ENCODE measurements at regions not wholly inside any gene's neighbourhood (a gene's known extent, or its start where the extent isn't known, plus 50 kb on each side); places are given as distances from the start of the nearest gene placed in this dataset.

- Histone ChIP-seq H3K9ac (ENCODE audit: low read length) (no peak overlapping the region), H3K4me2 (replicated peaks; ENCODE audit: low read depth, low read length, poor library complexity, severe bottlenecking) (no peak overlapping the region), H4K20me1 (ENCODE audit: control insufficient read depth, insufficient read depth, low read length, poor library complexity, severe bottlenecking) (no peaks in the 10 kb centered on the region), H3K27me3 (replicated peaks in 1 of 4; ENCODE audit: control extremely low read depth in 1 of 4, control insufficient read depth in 3 of 4, insufficient read depth in 4 of 4, low read length in 3 of 4) (no peaks in the 10 kb centered on the region), H3K79me2 (ENCODE audit: control insufficient read depth, insufficient read depth, low read length) (no peaks in the 10 kb centered on the region), H3K27ac (ENCODE audit: low read length in 2 of 2) (no peak overlapping the region), H3K9me3 (ENCODE audit: control extremely low read depth in 1 of 3, control insufficient read depth in 2 of 3, insufficient read depth in 1 of 3, low read length in 2 of 3) (no peaks in the 10 kb centered on the region), H3K36me3 (replicated peaks in 1 of 2; ENCODE audit: control extremely low read depth in 1 of 2, control insufficient read depth in 1 of 2, extremely low read depth in 1 of 2, insufficient read depth in 2 of 2, low read length in 1 of 2) (no peaks in the 10 kb centered on the region), H3K4me1 (ENCODE audit: control insufficient read depth in 2 of 2, insufficient read depth in 2 of 2, low read length in 2 of 2) (no peaks in the 10 kb centered on the region), H2AFZ (ENCODE audit: insufficient read depth, low read depth, low read length, poor library complexity, severe bottlenecking) (no peak overlapping the region), H3K4me3 (ENCODE audit: control extremely low read depth in 1 of 5, extremely low read depth in 1 of 5, insufficient read depth in 1 of 5, low read depth in 2 of 5, low read length in 4 of 5) (no peak overlapping the region)
- peaks cover 3% of the 10 kb centered on the region for H3K9me3 Mint-ChIP-seq (ENCODE audit: insufficient read depth)
- H3K27ac Mint-ChIP-seq, result no peak overlapping the region
- ChIA-PET POLR2A (no interaction called here), CTCF (no interaction called here)
- no peak for TF ChIP-seq EZH2 (IDR thresholded peaks at IDR 0.05; ENCODE audit: borderline replicate concordance, insufficient read depth, low read depth, low read length, poor library complexity, severe bottlenecking)
- TF ChIP-seq, protein P1, sequence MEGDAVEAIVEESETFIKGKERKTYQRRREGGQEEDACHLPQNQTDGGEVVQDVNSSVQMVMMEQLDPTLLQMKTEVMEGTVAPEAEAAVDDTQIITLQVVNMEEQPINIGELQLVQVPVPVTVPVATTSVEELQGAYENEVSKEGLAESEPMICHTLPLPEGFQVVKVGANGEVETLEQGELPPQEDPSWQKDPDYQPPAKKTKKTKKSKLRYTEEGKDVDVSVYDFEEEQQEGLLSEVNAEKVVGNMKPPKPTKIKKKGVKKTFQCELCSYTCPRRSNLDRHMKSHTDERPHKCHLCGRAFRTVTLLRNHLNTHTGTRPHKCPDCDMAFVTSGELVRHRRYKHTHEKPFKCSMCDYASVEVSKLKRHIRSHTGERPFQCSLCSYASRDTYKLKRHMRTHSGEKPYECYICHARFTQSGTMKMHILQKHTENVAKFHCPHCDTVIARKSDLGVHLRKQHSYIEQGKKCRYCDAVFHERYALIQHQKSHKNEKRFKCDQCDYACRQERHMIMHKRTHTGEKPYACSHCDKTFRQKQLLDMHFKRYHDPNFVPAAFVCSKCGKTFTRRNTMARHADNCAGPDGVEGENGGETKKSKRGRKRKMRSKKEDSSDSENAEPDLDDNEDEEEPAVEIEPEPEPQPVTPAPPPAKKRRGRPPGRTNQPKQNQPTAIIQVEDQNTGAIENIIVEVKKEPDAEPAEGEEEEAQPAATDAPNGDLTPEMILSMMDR (IDR thresholded peaks at IDR 0.05), result no peak
- H3K27me3 Mint-ChIP-seq, result peaks cover 10% of the 10 kb centered on the region
- no peak overlapping the region for H3K4me3 Mint-ChIP-seq
- H3K4me1 Mint-ChIP-seq, result no peaks in the 10 kb centered on the region
- intact Hi-C loops (cut with micrococcal nuclease), result no loop called here
- DNase-seq (no peak), ATAC-seq (ENCODE audit: low read depth) (no peak)
These were observed 296.7 kb downstream of the HRH4 start for GRCh38 chr18:24757134-24757533.

DNA sequence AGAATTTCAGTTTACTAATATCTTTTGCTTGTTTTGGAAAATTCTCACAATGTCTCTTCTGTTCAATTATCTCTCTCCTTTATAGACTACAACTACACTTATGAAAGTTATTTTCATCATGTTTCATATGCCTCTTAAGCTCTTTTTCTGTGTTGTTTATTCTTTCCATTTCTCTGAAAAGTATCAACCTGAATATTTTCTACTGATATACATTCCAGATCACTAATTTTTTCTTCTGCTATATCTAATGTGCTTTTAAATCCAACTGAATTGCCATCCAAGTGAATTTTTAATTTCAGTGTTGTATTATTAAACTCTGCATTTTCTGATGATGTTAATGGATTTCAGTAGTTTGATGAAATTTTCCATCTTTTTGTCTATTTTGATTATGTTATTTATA lies 301.3 kb downstream of the HRH4 start:
- no peaks in the 10 kb centered on the region for H3K79me2 ChIP-seq (ENCODE audit: control insufficient read depth, insufficient read depth, low read length)
- H2AFZ ChIP-seq (ENCODE audit: insufficient read depth, low read depth, low read length, poor library complexity, severe bottlenecking), result no peak overlapping the region
- CTCF ChIA-PET, result no interaction called here
- Mint-ChIP-seq H3K27ac (no peak overlapping the region), H3K9me3 (ENCODE audit: insufficient read depth) (peaks cover 3% of the 10 kb centered on the region), H3K4me1 (no peaks in the 10 kb centered on the region), H3K4me3 (no peak overlapping the region), H3K27me3 (peaks cover 13% of the 10 kb centered on the region)
- H3K27me3 ChIP-seq (replicated peaks in 1 of 4; ENCODE audit: control extremely low read depth in 1 of 4, control insufficient read depth in 3 of 4, insufficient read depth in 4 of 4, low read length in 3 of 4), result no peaks in the 10 kb centered on the region
- H3K36me3 ChIP-seq (replicated peaks in 1 of 2; ENCODE audit: control extremely low read depth in 1 of 2, control insufficient read depth in 1 of 2, extremely low read depth in 1 of 2, insufficient read depth in 2 of 2, low read length in 1 of 2), result no peaks in the 10 kb centered on the region
- H3K4me1 ChIP-seq (ENCODE audit: control insufficient read depth in 2 of 2, insufficient read depth in 2 of 2, low read length in 2 of 2), result no peaks in the 10 kb centered on the region
- ATAC-seq (ENCODE audit: low read depth), result no peak
- intact Hi-C loops (cut with micrococcal nuclease), result no loop called here
- H4K20me1 ChIP-seq (ENCODE audit: control insufficient read depth, insufficient read depth, low read length, poor library complexity, severe bottlenecking), result no peaks in the 10 kb centered on the region
- no peak overlapping the region for H3K4me2 ChIP-seq (replicated peaks; ENCODE audit: low read depth, low read length, poor library complexity, severe bottlenecking)
- H3K4me3 ChIP-seq (ENCODE audit: control extremely low read depth in 1 of 5, extremely low read depth in 1 of 5, insufficient read depth in 1 of 5, low read depth in 2 of 5, low read length in 4 of 5), result no peak overlapping the region
- POLR2A ChIA-PET, result no interaction called here
- DNase-seq, result no peak
- H3K9me3 ChIP-seq (ENCODE audit: control extremely low read depth in 1 of 3, control insufficient read depth in 2 of 3, insufficient read depth in 1 of 3, low read length in 2 of 3), result no peaks in the 10 kb centered on the region
- TF ChIP-seq EZH2 (IDR thresholded peaks at IDR 0.05; ENCODE audit: borderline replicate concordance, insufficient read depth, low read depth, low read length, poor library complexity, severe bottlenecking), result no peak
- TF ChIP-seq, protein P1 (IDR thresholded peaks at IDR 0.05), result no peak
- H3K27ac ChIP-seq (ENCODE audit: low read length in 2 of 2), result no peak overlapping the region
- H3K9ac ChIP-seq (ENCODE audit: low read length), result no peak overlapping the region

Data from B cell (primary cell).